ENCODE measurements at regions not wholly inside any gene's neighbourhood (a gene's known extent, or its start where the extent isn't known, plus 50 kb on each side); places are given as distances from the start of the nearest gene placed in this dataset.

- Histone ChIP-seq H3K4me1 (no peaks in the 10 kb centered on the region), H3K27ac (no peak overlapping the region), H3K9me3 (no peaks in the 10 kb centered on the region), H3K27me3 (no peaks in the 10 kb centered on the region), H3K36me3 (no peaks in the 10 kb centered on the region), H3K4me3 (no peak overlapping the region)
- no peak for DNase-seq (ENCODE audit: extremely low spot score in 2 of 2)
- intact Hi-C loops (cut with DNase I) = no loop called here
- TF ChIP-seq POLR2A (IDR thresholded peaks at IDR 0.05) (no peak), POLR2AphosphoS5 (IDR thresholded peaks at IDR 0.05; ENCODE audit: insufficient read depth in 1 of 2, low read depth in 1 of 2) (no peak)
- TF ChIP-seq, protein P1, sequence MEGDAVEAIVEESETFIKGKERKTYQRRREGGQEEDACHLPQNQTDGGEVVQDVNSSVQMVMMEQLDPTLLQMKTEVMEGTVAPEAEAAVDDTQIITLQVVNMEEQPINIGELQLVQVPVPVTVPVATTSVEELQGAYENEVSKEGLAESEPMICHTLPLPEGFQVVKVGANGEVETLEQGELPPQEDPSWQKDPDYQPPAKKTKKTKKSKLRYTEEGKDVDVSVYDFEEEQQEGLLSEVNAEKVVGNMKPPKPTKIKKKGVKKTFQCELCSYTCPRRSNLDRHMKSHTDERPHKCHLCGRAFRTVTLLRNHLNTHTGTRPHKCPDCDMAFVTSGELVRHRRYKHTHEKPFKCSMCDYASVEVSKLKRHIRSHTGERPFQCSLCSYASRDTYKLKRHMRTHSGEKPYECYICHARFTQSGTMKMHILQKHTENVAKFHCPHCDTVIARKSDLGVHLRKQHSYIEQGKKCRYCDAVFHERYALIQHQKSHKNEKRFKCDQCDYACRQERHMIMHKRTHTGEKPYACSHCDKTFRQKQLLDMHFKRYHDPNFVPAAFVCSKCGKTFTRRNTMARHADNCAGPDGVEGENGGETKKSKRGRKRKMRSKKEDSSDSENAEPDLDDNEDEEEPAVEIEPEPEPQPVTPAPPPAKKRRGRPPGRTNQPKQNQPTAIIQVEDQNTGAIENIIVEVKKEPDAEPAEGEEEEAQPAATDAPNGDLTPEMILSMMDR (IDR thresholded peaks at IDR 0.05) = no peak
These were observed 102.6 kb upstream of the RSPO3 start for GRCh38 chr6:127015858-127016257.

GRCh38 chr6:127019828-127020227 is 98.6 kb upstream of the RSPO3 start:
- H3K36me3 ChIP-seq = no peaks in the 10 kb centered on the region
- no peak for DNase-seq (ENCODE audit: extremely low spot score in 2 of 2)
- H3K4me1 ChIP-seq = no peaks in the 10 kb centered on the region
- H3K4me3 ChIP-seq = no peak overlapping the region
- intact Hi-C loops (cut with DNase I) = no loop called here
- TF ChIP-seq, protein P1 (IDR thresholded peaks at IDR 0.05) = no peak
- TF ChIP-seq POLR2A (IDR thresholded peaks at IDR 0.05) (no peak), POLR2AphosphoS5 (IDR thresholded peaks at IDR 0.05; ENCODE audit: insufficient read depth in 1 of 2, low read depth in 1 of 2) (no peak)
- no peaks in the 10 kb centered on the region for H3K27me3 ChIP-seq
- no peak overlapping the region for H3K27ac ChIP-seq
- H3K9me3 ChIP-seq = no peaks in the 10 kb centered on the region

DNA sequence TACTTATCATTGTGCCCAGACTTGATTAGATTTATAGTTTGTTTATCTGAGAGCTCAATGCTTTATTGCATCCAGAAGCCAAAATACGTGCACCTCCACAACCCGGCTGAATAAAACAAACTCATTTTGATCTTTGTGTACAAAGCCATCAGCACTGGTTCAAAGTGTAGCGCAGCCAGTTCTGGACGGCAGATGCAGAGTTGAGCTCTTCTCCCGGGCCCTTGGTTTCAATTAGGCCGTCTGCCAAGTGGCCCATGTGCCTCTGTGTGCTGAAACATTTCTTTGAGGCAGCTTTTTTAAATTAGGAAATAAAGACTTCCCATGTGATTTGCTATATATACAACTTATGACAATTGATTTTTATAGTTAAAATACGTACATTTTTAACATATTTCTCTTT is 96.2 kb upstream of the RSPO3 start:
- H3K4me1 ChIP-seq = no peaks in the 10 kb centered on the region
- H3K27ac ChIP-seq = no peak overlapping the region

DNA sequence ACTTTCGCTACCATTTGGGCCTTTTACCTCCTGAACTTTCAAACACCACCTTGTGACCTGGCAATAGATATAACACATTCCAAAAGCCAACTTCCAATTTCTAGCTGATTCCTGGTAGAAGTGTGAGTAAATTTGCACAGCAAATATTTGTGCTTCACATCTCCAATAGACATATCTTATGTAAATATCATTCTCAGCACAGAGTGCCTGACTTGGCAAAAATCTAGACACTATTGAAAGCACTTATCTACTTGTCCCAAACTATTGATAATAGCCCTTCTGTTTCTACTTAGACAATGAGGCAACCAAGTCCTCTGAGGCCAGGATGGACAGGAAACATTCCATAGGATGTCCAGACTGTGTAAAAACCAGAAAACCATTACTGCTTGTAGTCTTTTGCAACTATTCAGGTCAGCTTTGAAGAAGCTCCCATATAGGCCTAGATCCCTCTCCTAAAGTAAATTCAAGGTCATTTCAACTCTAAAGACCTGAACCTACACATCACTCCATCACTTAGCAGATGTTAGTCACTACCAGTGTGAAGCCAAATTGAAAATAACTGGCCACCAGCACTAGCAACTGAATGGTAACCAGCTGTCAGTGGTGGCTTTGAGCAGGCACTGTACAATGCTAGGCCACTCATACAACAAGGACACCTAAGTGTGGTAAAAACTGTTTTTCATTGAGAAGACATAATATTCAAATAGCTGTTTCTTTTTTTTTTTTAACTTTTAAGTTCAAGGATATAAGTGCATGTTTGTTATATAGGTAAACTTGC is 95.3 kb upstream of the RSPO3 start:
- no peaks in the 10 kb centered on the region for H3K9me3 ChIP-seq
- H3K4me1 ChIP-seq = no peaks in the 10 kb centered on the region
- no peak overlapping the region for H3K27ac ChIP-seq
- H3K36me3 ChIP-seq = no peaks in the 10 kb centered on the region
- intact Hi-C loops (cut with DNase I) = no loop called here
- no peaks in the 10 kb centered on the region for H3K27me3 ChIP-seq
- TF ChIP-seq POLR2A (IDR thresholded peaks at IDR 0.05) = no peak
- TF ChIP-seq POLR2AphosphoS5 (IDR thresholded peaks at IDR 0.05; ENCODE audit: insufficient read depth in 1 of 2, low read depth in 1 of 2) = no peak
- TF ChIP-seq, protein P1 (IDR thresholded peaks at IDR 0.05) = no peak
- H3K4me3 ChIP-seq = no peak overlapping the region
- no peak for DNase-seq (ENCODE audit: extremely low spot score in 2 of 2)

More for the DNA sequence above, 96.2 kb upstream of the RSPO3 start:
- no peak for DNase-seq (ENCODE audit: extremely low spot score in 2 of 2)
- H3K27me3 ChIP-seq = no peaks in the 10 kb centered on the region
- intact Hi-C loops (cut with DNase I) = no loop called here
- H3K4me3 ChIP-seq = no peak overlapping the region
- H3K36me3 ChIP-seq = no peaks in the 10 kb centered on the region
- no peaks in the 10 kb centered on the region for H3K9me3 ChIP-seq
- TF ChIP-seq POLR2A (IDR thresholded peaks at IDR 0.05) (no peak), POLR2AphosphoS5 (IDR thresholded peaks at IDR 0.05; ENCODE audit: insufficient read depth in 1 of 2, low read depth in 1 of 2) (no peak)
- TF ChIP-seq, protein P1 (IDR thresholded peaks at IDR 0.05) = no peak

DNA sequence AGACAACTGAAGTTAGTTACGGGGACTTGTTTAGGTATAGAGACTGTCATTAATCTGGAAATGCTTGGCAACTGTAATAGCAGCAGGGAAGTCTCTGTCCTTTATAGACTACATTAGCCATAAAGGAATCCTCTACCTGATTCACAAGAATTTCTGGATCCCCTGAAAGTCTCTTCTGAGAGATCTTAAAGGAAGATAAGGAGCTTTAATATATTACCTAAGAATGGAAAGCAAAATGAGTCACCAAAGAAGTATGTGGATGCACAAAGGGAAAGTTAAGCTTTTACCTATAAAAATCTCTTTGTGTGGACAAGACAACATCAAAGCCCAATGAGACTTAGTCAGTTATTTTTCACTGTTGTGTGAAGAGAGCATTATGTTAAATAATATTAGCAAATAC is 92.2 kb upstream of the RSPO3 start:
- intact Hi-C loops (cut with DNase I) = no loop called here
- Histone ChIP-seq H3K4me3 (no peak overlapping the region), H3K9me3 (no peaks in the 10 kb centered on the region), H3K4me1 (no peaks in the 10 kb centered on the region), H3K27me3 (no peaks in the 10 kb centered on the region), H3K36me3 (no peaks in the 10 kb centered on the region), H3K27ac (no peak overlapping the region)
- DNase-seq (ENCODE audit: extremely low spot score in 2 of 2) = no peak
- TF ChIP-seq, protein P1 (IDR thresholded peaks at IDR 0.05) = no peak
- TF ChIP-seq POLR2AphosphoS5 (IDR thresholded peaks at IDR 0.05; ENCODE audit: insufficient read depth in 1 of 2, low read depth in 1 of 2) (no peak), POLR2A (IDR thresholded peaks at IDR 0.05) (no peak)
